ENCODE measurements at regions not wholly inside any gene's neighbourhood (a gene's known extent, or its start where the extent isn't known, plus 50 kb on each side); places are given as distances from the start of the nearest gene placed in this dataset.
"Not testable (repeated sequence)": the region's sequence is repeated elsewhere in the genome, so short reads cannot be mapped to it uniquely, and the experiment has no call there.

DNA sequence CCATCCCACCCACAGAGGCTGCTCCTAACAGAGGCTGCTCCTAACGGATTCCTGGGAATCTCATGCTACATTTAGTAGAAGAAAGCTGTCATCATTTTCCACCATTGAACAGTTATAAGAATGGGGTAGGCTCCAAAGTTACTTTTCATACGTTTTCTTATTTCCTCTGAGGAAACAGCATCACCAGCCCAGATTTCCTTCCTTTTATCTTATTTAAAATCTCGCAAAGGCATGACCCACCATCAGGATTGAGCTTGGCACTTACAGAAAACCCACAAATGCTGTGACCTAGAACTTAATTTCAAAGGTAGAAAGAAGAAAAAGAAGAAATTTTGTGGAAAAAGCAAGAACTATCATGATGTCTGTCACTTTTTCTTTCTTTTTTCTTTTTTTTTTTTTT, 168.0 kb downstream of the LY86 start:
- Histone ChIP-seq H3K9me3 (no peaks in the 10 kb centered on the region), H3K4me3 (no peak overlapping the region), H3K27ac (no peak overlapping the region), H3K36me3 (no peaks in the 10 kb centered on the region), H3K27me3 (no peaks in the 10 kb centered on the region), H3K4me1 (peaks cover 15 to 26% (median 18%) of the 10 kb centered on the region in 3 donors)
- no peak for DNase-seq
- WGBS, 2 donors = 74 to 76% methylated on average over 3 of the region's 3 CpGs
- no peak for TF ChIP-seq CTCF (IDR thresholded peaks at IDR 0.05)
- TF ChIP-seq POLR2A (IDR thresholded peaks at IDR 0.05) = no peak
- intact Hi-C loops (cut with DNase I) = no loop called here

DNA sequence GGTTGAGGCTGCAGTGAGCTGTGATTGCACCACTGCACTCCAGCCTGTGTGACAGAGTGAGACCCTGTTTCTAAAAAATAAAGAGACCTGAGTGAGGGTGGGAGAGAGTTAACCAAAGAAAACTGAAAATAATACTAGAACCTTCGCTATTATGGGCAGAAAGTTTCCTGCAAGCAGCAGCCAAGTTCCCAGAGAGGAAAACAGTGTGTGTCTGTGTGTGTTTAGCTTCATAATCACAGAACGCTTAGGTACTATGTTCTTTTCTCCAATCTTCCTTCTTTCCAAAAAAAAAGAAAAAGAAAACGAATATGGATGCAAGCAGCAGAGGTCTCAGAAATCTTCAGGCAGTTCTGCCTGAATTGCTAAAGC, 170.0 kb downstream of the LY86 start:
- 67 to 77% methylated on average over 3 of the region's 3 CpGs for WGBS, 2 donors
- no peaks in the 10 kb centered on the region for H3K36me3 ChIP-seq
- intact Hi-C loops (cut with DNase I) = no loop called here

GRCh38 chr6:6758915-6759654, 170.6 kb downstream of the LY86 start:
- peaks cover 7 to 13% (median 13%) of the 10 kb centered on the region in 3 donors for H3K4me1 ChIP-seq
- no peaks in the 10 kb centered on the region for H3K27me3 ChIP-seq
- no peaks in the 10 kb centered on the region for H3K9me3 ChIP-seq
- H3K4me3 ChIP-seq = peak overlapping the region in 1 of 4 donors; percentile 36
- intact Hi-C loops (cut with DNase I) = no loop called here
- TF ChIP-seq POLR2A (IDR thresholded peaks at IDR 0.05) (no peak), CTCF (IDR thresholded peaks at IDR 0.05) (peak; percentile 29 to 52 (median 36))
- no peak for DNase-seq
- 60 to 65% methylated on average over 13 to 18 of the region's 22 CpGs for whole genome bisulfite sequencing, 2 donors
- peak overlapping the region in 3 of 4 donors; percentile 25 to 49 (median 40) for H3K27ac ChIP-seq
- no peaks in the 10 kb centered on the region for H3K36me3 ChIP-seq

More for the DNA sequence above, 170.0 kb downstream of the LY86 start:
- Histone ChIP-seq H3K9me3 (no peaks in the 10 kb centered on the region), H3K4me1 (peaks cover 7 to 13% (median 13%) of the 10 kb centered on the region in 3 donors), H3K4me3 (no peak overlapping the region), H3K27ac (peak overlapping the region in 2 of 4 donors; percentile 40 to 49), H3K27me3 (no peaks in the 10 kb centered on the region)
- TF ChIP-seq CTCF (IDR thresholded peaks at IDR 0.05) (no peak), POLR2A (IDR thresholded peaks at IDR 0.05) (no peak)
- DNase-seq = no peak

DNA sequence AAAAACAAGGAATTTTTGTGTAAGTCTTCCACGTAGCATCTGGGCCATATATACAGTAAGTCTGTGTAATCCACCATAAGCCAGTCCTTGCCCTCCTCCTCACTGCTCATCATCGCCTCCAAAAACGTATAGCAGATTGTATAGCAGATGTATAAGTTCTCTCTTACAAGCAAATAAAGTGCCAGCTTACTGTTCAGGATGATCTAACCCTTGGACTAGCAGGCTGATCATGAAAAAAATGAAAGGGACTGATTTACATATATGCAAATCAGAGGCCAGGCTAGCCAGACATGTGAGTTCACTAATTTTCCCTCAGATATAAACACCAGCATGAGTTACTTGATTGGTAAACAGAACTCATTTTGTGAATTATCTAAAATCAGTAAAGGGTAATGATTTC, 171.5 kb downstream of the LY86 start:
- Histone ChIP-seq H3K36me3 (no peaks in the 10 kb centered on the region), H3K9me3 (no peaks in the 10 kb centered on the region), H3K4me3 (no peak overlapping the region), H3K4me1 (peaks cover 7 to 13% (median 13%) of the 10 kb centered on the region in 3 donors), H3K27me3 (no peaks in the 10 kb centered on the region), H3K27ac (no peak overlapping the region)
- intact Hi-C loops (cut with DNase I) = no loop called here
- no peak for DNase-seq
- 80 to 92% methylated on average over 3 of the region's 3 CpGs for WGBS, 2 donors
- no peak for TF ChIP-seq CTCF (IDR thresholded peaks at IDR 0.05)
- TF ChIP-seq POLR2A (IDR thresholded peaks at IDR 0.05) = no peak

DNA sequence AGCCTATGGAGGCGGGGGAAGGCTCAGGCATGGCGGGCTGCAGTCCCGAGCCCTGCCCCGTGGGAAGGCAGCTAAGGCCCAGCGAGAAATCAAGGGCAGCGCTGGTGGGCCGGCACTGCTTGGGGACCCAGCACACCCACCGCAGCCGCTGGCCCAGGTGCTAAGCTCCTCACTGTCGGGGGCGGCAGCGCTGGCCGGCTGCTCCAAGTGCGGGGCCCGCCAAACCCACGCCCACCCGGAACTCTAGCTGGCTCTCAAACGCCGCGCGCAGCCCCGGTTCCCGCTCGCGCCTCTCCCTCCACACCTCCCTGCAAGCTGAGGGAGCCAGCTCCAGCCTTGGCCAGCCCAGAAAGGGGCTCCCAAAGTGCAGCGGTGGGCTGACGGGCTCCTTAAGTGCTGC, 174.0 kb downstream of the LY86 start:
- H3K4me3 ChIP-seq; H3K27me3 ChIP-seq; H3K9me3 ChIP-seq; DNase-seq; H3K27ac ChIP-seq; intact Hi-C loops (cut with DNase I); H3K36me3 ChIP-seq: not testable (repeated sequence)
- peaks cover 7 to 13% (median 13%) of the 10 kb centered on the region in 3 donors for H3K4me1 ChIP-seq
- 90% methylated on average over 8 of the region's 27 CpGs; no CpG with 5 or more reads in 1 of the 2 donors for WGBS, 2 donors

Measured in esophagus squamous epithelium (tissue), 5 donors.